Endothelial cell of hepatic sinusoid (primary cell): ENCODE measurements at regions not wholly inside any gene's neighbourhood (a gene's known extent, or its start where the extent isn't known, plus 50 kb on each side); places are given as distances from the start of the nearest gene placed in this dataset.
"Not testable (repeated sequence)": the region's sequence is repeated elsewhere in the genome, so short reads cannot be mapped to it uniquely, and the experiment has no call there.

ENCODE experiments used
- in situ Hi-C: cut with HindIII; loops from 2 replicates; pipeline ENCODE4 v1.10.0; 2017; ENCODE audit warnings: low sequenced_read_pairs

DNA sequence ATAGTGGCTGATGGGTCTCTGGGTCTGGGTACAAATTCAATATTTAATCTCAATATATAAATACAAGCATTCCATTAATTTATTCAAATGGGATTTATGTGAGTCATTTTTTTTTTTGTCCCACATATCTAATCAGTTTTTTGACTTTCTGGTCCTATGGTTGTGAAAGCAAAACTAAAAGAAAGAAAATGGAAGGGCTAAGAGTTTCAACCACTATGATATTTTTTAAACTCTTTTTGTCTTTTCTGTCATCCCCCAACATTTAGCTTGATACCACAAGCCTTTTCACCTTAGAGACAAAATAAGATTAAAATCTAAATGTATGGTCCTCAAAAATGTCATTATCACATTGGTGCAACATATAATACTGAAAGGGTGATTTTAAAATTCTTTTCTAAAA, 602.7 kb upstream of the CHRM3 start:
- in situ Hi-C loops: no loop called here

DNA sequence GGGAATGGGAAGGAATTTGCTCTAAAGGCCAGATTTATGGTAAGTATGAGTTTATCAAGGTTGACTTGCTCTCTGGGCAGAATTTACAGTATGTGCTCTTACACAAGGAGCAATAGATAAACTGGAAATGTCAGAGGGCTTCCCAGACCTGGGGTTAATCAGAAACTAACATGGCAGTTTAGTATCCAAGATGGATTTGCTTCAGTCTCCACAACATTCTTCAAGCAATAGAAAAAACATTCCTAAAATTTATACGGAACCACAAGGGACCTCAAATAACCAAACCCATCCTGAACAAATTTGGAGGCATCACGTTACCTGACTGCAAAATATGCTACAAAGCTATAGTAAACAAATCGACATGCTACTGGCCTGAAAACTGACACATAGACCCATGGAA, 606.7 kb upstream of the CHRM3 start:
- in situ Hi-C loops: no loop called here

DNA sequence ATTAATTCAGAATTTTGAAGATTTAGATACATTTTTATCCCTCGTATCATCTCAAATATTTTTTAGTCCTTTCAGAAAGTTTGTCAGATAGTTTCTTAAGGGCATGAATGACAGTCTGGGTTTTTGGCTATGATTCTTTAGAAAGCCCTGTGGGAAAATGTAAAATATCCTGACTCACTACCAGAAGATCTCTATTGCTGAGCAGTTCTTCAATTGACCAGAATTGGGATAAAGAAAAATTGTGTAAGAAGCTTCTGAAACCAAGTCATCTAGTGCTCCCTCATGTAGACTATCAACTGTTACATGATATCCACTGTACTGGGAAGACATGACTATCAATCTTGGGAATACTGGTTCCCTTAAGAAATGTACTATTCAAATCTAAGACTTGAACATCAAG, 608.3 kb upstream of the CHRM3 start:
- in situ Hi-C loops: no loop called here

DNA sequence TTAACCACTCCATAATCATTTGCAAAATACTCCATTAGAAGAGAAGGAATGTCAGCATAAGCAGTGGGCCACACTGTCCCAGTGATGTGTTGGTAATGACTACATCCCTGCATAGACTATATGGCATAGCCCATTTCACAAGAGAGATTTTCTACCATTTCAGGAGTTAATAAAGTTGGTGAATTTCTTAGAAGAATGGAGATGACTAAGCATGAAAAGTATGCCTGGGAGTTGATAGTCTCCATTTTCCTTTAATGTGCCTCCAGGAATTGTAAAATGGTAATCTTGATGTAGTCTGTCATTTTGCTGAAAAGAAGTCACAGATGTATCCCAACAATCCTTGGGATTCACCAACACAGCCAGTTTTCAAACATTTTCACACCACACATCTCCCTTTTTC, 608.8 kb upstream of the CHRM3 start:
- in situ Hi-C loops: no loop called here

DNA sequence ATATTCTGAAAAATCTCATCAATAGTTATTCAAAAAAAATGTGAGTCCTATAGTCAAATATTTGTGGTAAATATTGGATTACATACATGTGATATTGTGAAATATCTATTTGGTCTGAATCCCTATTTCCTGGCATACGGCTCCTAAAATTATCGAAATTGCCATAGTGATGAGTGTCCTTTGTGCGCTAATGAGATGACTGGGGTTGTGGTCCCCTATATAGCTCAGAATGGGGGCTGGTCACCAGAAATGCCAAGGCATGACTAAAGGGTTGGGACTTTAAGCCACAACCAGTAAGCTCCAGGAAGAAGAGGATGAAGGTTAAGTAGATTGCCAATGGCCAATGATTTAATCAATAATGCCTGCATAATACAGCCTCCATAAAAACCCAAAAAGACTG, 610.2 kb upstream of the CHRM3 start:
- in situ Hi-C loops: no loop called here

DNA sequence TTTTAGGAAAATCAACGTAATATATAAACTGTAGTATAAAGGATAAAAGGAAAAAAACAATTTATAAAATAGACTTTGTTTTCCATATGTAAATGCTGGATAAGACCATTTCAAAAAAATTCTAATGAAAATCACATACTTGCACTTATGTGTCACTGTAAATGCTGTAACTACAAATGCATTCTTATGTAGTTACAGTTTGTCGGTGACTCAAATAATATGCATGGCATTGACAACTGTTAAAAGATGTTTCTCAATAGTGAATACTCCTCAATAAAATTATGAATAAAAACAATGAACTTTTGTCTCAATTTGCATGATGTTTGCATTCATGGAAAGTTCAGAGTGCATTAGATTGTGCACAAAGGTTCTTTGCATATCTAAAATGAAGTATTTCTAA, 614.0 kb upstream of the CHRM3 start:
- in situ Hi-C loops: no loop called here

DNA sequence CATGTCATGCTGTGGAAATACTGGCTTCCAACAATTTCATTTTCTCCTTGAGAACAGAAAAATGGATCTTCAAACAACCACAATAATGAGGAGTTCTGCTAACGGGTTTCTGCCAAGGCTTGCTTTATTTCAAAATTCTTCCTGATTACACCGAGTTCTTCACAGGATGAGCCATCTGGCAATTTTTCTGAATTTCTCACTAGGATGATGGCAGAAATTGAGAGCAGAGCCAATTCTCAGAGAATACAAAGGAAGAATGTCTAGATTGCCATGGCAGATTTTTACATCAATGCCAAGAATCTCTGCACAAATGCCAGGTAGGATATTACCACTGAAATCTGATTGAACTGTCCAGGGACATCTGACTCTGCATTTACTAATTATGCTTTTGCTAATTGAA, 619.0 kb upstream of the CHRM3 start:
- in situ Hi-C loops: no loop called here

DNA sequence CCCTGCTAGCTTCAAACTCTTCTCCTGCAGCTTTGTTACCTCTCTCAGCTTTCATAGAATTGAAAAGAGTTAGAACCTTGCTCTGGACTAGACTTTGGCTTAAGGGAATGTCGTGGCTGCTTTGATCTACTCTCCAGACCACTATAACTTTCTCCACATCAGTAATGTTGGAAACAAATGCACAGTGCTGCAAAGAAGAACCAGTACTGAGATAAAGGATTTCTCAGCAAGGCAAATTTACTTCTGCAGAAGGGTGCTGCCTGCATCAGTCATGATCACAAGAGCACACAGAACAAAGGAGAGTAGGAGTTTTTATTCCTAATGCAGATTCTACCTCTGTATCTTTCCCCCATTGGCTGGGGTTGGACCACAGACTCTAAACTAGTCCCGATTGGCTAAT, 621.6 kb upstream of the CHRM3 start:
- in situ Hi-C loops: no loop called here

DNA sequence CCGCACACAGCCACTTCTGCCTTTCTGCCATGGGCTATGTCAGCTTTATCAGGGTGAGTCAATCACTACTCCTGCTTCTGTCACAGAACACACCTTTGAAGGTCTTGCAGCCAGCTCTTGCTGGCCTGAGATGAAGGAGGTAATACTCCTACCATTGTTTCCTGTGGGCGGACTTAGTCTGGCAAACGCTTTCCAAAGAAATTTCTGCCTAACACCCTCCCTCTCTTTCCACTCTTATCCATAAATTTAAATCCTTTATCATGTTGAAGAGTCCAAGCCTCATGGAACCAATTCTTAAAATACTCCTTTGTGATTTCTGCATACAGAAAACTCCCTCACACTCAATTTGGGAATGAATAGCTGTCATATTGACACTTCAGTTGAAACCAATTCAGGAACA, 633.1 kb upstream of the CHRM3 start:
- in situ Hi-C loops: no loop called here

DNA sequence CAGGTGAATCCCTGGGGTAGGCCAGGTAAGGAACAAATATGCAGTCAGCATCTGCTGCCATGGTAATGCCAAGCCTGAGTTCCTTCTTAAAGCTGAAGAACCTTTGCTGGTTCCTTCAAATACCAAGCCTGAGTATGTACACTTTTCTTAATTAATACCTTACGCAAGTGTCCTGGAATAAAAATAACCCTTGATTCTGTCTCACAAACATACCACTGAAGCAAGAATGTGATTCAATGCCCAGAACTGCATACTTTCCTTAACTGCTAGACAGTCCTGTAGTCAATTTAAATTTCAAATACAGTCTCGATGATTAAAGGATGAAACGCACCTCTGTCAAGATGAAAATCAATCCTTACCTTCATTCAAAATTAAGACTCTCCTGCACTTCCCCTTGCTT, 634.0 kb upstream of the CHRM3 start:
- in situ Hi-C loops: no loop called here

DNA sequence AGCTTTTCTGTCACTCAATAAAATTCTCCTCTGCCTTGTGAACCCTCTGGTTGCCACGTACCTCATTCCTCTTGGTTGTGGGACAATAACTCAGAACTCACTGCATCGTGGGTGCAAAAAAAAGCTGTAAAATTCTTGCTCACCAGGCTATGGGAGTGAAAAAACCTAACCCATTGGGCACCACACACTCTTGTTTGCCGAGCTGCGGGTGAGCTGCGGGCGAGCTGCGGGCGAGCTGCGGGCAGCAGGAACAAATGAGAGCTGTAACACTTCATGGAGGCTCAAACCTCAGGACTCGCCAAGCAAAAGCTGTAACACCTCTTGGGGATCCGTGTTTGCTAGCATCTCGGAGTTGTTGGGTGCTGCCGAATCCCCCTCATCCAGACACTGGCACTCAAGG, 641.3 kb upstream of the CHRM3 start:
- in situ Hi-C loops: no loop called here

DNA sequence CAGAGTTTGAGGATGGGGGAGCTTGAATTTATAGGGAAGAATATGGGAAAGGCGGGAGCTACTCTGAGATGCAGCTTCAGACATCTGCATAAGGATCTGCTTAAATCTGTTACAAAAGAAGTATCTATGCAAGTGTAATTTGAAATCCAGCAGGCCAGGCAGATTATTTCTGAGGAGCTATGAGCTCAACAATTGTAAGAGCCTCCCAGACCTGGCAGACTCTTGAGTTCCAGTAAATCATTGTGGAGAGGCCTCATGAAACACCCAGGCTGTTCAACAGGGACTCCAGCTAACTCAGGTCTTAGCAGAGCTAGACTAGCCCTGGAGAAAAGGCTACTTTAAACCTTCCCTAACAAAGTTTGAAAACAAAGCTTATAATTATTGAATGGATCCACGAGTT, 647.5 kb upstream of the CHRM3 start:
- in situ Hi-C loops: no loop called here

DNA sequence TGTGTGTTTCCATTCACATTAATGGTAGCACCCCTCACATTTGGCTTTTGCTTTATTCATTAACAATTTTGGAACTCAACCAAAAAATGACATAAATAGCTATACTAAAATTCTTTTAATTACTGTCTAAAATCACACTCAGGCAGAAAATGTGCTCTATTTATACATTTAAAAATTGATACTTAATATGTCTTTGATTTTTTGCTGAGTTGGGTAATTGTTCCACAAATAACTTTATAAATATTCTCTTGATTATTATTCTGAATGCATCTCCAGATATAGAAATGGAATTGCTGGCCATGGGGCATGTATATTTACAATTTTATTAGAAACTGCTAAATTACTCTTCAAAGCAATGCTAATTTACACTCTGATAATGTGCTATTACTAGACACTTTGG, 658.7 kb upstream of the CHRM3 start:
- in situ Hi-C loops: no loop called here

DNA sequence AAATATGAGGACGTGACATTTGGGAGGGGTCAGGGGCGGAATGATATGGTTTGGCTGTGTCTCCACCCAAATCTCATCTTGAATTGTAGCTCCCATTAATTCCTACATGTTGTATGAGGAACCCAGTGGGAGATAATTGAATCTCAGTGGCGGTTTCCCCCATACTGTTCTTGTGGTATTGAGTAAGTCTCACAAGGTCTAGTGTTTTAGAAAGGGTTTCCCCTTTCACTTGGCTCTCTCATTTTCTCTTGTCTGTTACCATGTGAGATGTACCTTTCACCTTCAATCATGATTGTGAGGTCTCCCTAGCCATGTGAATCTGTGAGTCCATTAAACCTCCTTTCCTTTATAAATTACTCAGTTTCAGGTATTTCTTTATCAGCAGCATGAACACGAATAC, 663.6 kb upstream of the CHRM3 start:
- in situ Hi-C loops: no loop called here

DNA sequence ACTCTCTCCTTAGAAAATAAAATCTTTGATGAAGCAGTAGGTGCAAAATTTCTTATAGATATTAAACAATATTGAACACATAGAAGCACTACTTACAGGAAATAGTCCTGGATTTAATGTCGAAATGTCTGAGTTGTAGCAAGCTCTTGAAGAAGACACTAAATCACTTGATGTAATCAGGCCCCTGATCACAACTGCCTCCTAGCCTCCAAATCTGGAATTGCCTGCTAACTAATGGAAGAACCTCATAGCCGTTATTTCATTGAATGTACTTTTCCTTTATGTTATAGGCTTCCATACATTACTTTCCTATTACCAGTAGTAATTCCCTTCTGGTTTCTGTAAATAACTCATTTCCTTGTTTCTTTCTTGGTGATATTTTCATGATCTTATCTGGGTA, 675.7 kb upstream of the CHRM3 start:
- in situ Hi-C loops: no loop called here

DNA sequence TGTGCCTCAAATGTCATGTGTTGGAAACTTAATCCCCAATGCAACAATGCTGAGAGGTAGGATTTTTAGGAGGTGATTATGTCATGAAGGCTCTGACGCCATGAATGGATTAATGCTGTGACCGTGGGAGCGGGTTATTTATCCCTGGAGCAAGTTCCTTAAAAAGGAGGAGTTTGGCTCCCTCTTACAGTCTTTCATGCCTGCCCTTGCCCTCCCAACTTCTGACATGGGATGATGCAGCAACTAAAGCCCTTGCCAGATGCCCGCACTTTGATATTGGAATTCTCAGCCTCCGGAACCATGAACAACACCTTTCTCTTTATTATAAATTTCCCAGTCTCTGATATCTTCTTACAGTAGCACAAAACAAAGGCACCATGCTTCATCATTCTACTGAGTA, 685.3 kb upstream of the CHRM3 start:
- in situ Hi-C loops: no loop called here

DNA sequence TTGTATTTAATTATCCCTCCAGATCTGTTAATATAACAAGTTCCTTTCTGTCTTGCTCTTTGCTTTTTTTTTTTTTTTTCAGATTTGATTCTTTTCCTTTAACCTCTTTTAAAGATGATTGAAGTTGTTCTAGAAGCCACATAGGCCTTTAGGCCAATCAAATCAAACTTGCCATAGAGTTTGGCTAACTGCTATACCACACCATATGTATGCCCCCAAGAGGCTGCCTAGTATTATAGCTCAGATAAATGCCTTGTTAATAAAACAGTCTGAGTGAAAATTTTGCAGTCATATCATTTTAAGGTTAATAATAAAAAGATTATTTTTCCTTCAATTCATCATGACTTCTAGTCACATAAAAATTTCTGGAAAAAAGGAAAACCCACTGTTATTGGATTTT, 696.0 kb upstream of the CHRM3 start:
- in situ Hi-C loops: no loop called here

DNA sequence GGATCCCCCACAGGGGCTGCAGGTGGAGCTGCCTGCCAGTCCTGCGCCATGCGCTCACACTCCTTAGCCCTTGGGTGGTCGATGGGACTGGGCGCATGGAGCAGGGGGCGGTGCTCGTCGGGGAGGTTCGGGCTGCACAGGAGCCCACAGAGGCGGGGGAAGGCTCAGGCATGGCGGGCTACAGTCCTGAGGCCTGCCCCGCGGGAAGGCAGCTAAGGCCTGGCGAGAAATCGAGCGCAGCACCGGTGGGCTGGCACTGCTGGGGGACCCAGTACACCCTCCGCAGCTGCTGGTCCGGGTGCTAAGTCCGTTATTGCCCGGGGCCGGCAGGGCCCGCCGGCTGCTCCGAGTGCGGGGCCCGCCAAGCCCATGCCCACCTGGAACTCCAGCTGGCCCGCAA, 701.8 kb upstream of the CHRM3 start:
- in situ Hi-C loops: not testable (repeated sequence)

DNA sequence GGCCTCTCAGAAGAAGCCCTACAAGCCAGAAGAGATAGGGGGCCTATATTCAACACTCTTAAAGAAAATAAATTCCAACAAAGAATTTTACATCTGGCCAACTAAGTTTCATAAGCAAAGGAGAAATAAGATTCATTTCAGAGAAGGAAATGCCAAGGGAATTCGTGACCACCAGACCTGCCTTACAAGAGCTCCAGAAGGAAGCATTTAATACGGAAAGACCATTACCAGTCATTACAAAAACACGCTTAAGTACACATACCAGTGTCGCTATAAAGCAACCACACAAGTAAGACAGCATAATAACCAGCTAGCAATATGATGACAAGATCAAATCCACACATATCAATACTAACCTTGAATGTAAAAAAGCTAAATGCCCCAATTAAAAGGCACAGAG, 704.9 kb upstream of the CHRM3 start:
- in situ Hi-C loops: no loop called here

DNA sequence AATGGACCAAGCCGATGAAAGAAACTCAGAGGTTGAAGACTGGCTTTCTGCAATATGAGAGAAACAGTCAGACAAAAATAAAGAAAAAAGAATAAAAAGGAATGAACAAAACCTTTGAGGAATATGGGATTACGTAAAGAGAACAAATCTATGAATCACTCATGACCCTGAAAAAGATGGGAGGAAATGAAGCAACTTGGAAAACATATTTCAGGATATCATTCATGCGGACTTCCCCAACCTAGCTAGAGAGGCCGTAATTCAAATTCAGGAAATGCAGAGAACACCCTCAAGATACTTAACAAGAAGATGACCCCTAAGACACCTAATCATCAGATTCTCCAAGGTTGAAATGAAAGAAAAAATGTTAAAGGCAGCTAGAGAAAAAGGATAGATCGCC, 705.3 kb upstream of the CHRM3 start:
- in situ Hi-C loops: no loop called here

DNA sequence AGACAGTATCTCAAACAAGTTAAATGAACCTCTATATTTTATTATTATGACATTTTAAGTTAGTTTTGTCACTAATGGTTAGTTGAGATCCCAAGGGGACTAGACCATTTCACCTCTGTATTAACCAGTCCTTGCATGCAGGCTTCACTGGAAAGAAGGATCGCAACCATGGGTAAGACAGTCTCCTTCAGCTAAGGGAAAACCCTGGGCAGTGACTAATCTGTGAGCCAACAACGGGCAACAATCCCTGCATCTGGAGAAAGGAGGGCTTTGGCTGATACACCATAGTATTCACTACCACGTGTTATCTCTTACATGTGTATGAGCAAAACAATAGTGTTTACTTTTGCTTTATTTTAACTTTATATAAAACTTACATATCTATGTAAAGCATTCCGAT, 708.8 kb upstream of the CHRM3 start:
- in situ Hi-C loops: no loop called here

DNA sequence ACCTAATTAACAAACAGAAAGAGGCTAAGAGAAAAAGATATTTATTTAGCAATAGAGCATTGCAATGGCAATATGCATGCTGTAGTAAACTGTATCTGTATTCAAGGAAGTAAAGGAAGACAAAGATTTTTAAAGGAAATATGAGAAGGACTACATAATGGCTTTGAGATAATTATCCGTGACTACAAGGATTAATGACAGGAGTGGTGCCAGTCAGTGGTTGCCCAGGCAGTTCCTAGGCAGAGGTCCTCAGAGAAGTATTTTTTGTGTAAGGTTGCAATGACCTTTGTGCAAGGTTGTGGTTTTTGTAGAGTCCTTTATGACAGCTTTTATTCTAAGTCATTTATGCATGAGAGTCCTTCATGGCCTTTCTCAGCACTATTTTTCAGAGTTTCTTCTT, 711.1 kb upstream of the CHRM3 start:
- in situ Hi-C loops: no loop called here

DNA sequence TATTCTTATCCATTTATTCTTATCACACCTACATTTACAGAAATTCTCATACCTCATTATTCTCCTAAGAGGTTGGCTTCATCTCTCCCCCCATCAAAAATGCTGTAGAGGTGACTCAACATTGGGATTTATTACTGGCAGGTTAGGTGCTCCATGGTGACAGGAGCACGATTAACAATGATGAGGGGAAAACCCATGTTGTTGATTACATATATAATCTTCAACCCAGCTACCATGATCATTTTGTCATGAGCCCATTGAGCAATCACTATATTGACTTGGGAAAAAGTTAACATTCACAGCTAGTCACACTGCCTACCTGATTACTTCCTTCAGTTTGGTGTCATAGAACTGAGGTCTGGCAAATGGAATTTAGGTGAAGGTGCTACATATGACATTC, 712.1 kb upstream of the CHRM3 start:
- in situ Hi-C loops: no loop called here

DNA sequence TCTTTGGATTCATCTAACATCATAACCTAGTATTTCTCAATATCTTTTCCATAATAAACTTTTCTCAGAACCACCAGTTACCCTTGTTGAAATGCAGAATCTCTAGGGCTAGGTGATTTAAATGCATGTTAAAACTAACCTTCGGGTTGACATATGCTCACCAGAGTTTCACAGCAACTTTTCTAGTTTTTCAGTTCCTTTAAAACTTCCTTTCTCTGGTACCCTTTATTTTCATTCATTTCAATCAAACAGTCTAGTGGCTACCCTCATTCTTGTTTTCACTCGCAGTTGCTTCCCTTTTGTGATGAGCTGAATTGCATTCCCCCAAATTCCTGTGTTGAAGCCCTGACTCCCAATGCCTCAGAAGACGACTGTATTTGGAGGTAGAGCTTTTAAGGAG, 712.8 kb upstream of the CHRM3 start:
- in situ Hi-C loops: no loop called here
